ENCODE measurements at regions not wholly inside any gene's neighbourhood (a gene's known extent, or its start where the extent isn't known, plus 50 kb on each side); places are given as distances from the start of the nearest gene placed in this dataset.

GRCh38 chr20:52446421-52447224 lies 255.0 kb upstream of the ZFP64 start:
- TF ChIP-seq POLR2AphosphoS5 (IDR thresholded peaks at IDR 0.05; ENCODE audit: low read depth, low read length) (no peak), EZH2phosphoT487 (IDR thresholded peaks at IDR 0.05; ENCODE audit: borderline replicate concordance) (no peak), SIN3A (IDR thresholded peaks at IDR 0.05; ENCODE audit: low read depth) (no peak), FOSL1 (IDR thresholded peaks at IDR 0.05; ENCODE audit: low read depth) (no peak)

Measured in HCT116 (cell line).